Mesothelial cell of epicardium (in vitro differentiated cells): ENCODE measurements at regions not wholly inside any gene's neighbourhood (a gene's known extent, or its start where the extent isn't known, plus 50 kb on each side); places are given as distances from the start of the nearest gene placed in this dataset.

Experiments used
- DNase-seq, 2 experiments: peaks; one replicate each; pipeline ENCODE4 v3.0.0; 2021; ENCODE audit warnings: low spot score in 2 of 2; ENCODE audit not compliant: unreplicated experiment in 2 of 2
- H3K27ac Mint-ChIP-seq: 2 replicates; pipeline ENCODE4 v1.8.0; 2021; ENCODE audit warnings: mixed read lengths
- H3K27me3 Mint-ChIP-seq: 2 replicates; pipeline ENCODE4 v1.8.0; 2021; ENCODE audit warnings: low read depth, mixed read lengths
- H3K36me3 Mint-ChIP-seq: 2 replicates; pipeline ENCODE4 v1.8.0; 2021; ENCODE audit warnings: mixed read lengths
- H3K4me1 Mint-ChIP-seq: 2 replicates; pipeline ENCODE4 v1.8.0; 2021; ENCODE audit warnings: mixed read lengths
- H3K4me3 Mint-ChIP-seq: 2 replicates; pipeline ENCODE4 v1.8.0; 2021; ENCODE audit warnings: mild to moderate bottlenecking, moderate library complexity, mixed read lengths
- H3K9me3 Mint-ChIP-seq: 2 replicates; pipeline ENCODE4 v1.8.0; 2021; ENCODE audit warnings: mixed read lengths
- TF ChIP-seq, protein P1 (sequence below): fragments of 200-600 bp; sonication (generic); IDR thresholded peaks from one replicate; pipeline ENCODE4 v1.5.0; 2021; ENCODE audit warnings: antibody characterized with exemption; ENCODE audit not compliant: unreplicated experiment

DNA sequence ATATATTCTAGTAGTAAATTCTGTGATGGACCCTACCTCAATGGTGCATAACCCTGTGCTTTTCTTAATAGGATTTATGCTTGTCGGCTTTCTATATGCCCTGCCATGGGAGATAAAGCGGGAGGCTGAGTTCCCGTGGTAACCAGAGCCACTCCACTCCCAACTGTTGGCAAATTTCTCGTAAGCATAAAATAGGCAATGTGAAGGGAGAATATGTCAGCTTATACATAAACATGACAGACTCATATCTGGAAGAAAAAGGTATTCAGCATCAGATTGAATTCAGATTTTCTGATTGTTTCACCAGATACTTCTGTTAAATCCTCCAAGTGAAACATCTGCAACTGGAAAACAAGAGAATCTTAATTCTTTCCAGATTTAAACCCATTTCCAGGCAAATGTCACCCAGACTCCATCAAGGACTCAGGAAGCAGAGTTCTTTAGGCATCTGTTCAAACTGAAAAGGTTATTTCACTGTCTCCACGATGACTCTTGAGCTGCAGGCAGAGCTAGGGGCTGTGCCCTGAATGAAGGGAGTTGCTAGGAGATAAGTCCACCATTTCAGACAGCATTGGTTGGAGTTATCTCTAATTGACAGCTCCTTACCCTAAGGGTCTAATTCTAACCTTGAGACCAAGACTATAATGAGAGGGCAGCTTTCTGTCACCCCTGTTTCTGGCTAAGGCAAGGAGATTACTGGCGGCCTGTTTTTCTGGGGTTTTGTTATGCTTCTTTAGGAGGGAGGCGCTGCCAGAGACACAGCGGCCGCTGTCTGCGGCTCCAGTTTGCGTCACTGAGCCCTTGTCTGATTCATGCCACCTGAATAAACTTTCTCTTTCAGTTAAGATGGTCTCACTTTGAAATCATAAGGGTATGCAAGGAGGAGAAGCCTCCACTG, 381.3 kb downstream of the SOX11 start:
- Mint-ChIP-seq H3K9me3 (no peaks in the 10 kb centered on the region), H3K36me3 (no peaks in the 10 kb centered on the region), H3K27ac (peak overlapping the region; percentile 85), H3K4me1 (peaks cover 44% of the 10 kb centered on the region), H3K27me3 (no peaks in the 10 kb centered on the region), H3K4me3 (peak overlapping the region; percentile 47)
- TF ChIP-seq, protein P1, sequence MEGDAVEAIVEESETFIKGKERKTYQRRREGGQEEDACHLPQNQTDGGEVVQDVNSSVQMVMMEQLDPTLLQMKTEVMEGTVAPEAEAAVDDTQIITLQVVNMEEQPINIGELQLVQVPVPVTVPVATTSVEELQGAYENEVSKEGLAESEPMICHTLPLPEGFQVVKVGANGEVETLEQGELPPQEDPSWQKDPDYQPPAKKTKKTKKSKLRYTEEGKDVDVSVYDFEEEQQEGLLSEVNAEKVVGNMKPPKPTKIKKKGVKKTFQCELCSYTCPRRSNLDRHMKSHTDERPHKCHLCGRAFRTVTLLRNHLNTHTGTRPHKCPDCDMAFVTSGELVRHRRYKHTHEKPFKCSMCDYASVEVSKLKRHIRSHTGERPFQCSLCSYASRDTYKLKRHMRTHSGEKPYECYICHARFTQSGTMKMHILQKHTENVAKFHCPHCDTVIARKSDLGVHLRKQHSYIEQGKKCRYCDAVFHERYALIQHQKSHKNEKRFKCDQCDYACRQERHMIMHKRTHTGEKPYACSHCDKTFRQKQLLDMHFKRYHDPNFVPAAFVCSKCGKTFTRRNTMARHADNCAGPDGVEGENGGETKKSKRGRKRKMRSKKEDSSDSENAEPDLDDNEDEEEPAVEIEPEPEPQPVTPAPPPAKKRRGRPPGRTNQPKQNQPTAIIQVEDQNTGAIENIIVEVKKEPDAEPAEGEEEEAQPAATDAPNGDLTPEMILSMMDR = no peak
- no peak for DNase-seq

DNA sequence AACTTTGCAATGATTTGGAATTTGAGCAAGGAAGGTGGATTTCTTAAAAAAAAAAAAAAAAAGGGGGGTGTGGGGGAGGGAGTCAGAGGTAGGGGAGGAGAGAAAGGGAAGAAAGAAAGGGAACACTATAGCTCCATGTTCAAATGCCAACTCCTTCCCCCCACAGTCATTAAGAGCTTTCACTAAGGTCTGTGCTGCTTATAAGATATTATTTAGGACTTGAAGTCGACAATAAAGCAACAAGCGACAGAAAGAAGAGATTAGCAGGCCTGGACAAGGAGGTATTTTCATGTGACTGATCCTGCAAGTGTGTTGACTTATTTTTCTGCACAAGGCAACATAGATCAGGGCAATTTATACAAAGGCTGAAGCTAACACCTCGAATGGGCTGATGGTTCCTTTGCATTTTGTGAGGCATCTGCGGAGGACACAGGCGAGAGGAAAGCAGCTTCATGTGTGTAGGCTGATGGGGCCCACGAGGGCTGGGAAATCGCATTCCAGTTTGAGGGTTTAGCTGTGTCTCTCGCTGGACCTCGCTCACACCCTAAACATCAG, 382.0 kb downstream of the SOX11 start:
- H3K27me3 Mint-ChIP-seq = no peaks in the 10 kb centered on the region
- H3K4me3 Mint-ChIP-seq = peak overlapping the region; percentile 47
- H3K27ac Mint-ChIP-seq = peak overlapping the region; percentile 85
- TF ChIP-seq, protein P1 = no peak
- no peak for DNase-seq
- H3K9me3 Mint-ChIP-seq = no peaks in the 10 kb centered on the region
- no peaks in the 10 kb centered on the region for H3K36me3 Mint-ChIP-seq
- peaks cover 40% of the 10 kb centered on the region for H3K4me1 Mint-ChIP-seq

GRCh38 chr2:6077585-6077984, 385.4 kb downstream of the SOX11 start:
- H3K9me3 Mint-ChIP-seq = no peaks in the 10 kb centered on the region
- H3K4me1 Mint-ChIP-seq = peaks cover 33% of the 10 kb centered on the region
- H3K27me3 Mint-ChIP-seq = no peaks in the 10 kb centered on the region
- H3K4me3 Mint-ChIP-seq = no peak overlapping the region
- DNase-seq = no peak
- TF ChIP-seq, protein P1 = no peak
- no peaks in the 10 kb centered on the region for H3K36me3 Mint-ChIP-seq
- H3K27ac Mint-ChIP-seq = peak overlapping the region; percentile 48

DNA sequence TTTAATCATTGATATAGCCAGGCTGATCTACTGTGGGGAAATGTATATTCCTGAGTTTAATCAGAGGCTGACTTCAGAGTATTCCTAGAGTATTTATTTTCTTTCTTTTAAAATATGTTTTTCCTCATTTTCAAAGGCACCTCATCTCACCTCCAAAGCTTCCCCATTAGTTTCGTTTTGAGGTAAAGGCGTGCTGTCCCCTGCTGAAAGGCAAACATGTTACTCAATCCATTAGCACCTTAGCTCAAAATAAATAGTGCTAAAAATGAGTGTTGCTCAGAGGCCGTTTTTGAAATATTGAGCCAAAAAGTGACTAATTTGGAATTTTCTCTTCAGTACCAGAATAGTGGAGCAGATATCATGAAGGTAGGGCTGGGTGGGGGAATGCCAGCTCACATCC, 386.2 kb downstream of the SOX11 start:
- H3K27ac Mint-ChIP-seq = no peak overlapping the region
- H3K36me3 Mint-ChIP-seq = no peaks in the 10 kb centered on the region

DNA sequence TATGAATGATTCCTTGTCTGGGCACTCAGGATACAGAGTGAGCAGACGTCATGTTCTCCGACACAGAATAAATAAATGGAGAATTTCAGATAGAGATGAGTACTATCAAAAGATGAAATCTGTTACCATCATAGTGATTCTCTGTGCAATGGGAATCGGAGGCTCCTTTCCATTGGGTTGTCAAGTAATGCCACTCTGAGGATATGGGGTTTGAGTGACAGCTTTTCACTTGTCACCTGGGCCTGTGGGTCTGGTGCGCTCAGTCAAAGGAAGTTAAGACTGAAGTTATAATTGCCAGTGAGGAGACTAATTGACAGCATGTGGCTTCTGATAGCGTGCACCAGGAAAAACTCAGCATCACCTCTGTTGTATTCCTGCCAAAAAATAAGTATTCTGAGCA, 387.2 kb downstream of the SOX11 start:
- Mint-ChIP-seq H3K4me3 (no peak overlapping the region), H3K36me3 (no peaks in the 10 kb centered on the region), H3K27ac (no peak overlapping the region), H3K9me3 (no peaks in the 10 kb centered on the region), H3K27me3 (no peaks in the 10 kb centered on the region), H3K4me1 (peaks cover 15% of the 10 kb centered on the region)
- TF ChIP-seq, protein P1 = no peak
- DNase-seq = no peak

More for the DNA sequence above, 386.2 kb downstream of the SOX11 start:
- peaks cover 25% of the 10 kb centered on the region for H3K4me1 Mint-ChIP-seq
- TF ChIP-seq, protein P1 = no peak
- no peak overlapping the region for H3K4me3 Mint-ChIP-seq
- DNase-seq = no peak
- H3K27me3 Mint-ChIP-seq = no peaks in the 10 kb centered on the region
- H3K9me3 Mint-ChIP-seq = no peaks in the 10 kb centered on the region
